ENCODE measurements at regions not wholly inside any gene's neighbourhood (a gene's known extent, or its start where the extent isn't known, plus 50 kb on each side); places are given as distances from the start of the nearest gene placed in this dataset.

GRCh38 chr19:30119180-30119908, 177.3 kb downstream of the URI1 start:
- TF ChIP-seq NRF1 (IDR thresholded peaks at IDR 0.05; ENCODE audit: low read depth, low read length) (no peak), RAD21 (IDR thresholded peaks at IDR 0.05; ENCODE audit: low read length) (no peak), TAF1 (IDR thresholded peaks at IDR 0.05; ENCODE audit: borderline replicate concordance, low read depth, low read length) (no peak), FOSL2 (IDR thresholded peaks at IDR 0.05; ENCODE audit: borderline replicate concordance, low read depth) (no peak), POLR2AphosphoS5 (IDR thresholded peaks at IDR 0.05; ENCODE audit: low read depth, low read length) (no peak), EP300 (IDR thresholded peaks at IDR 0.05; ENCODE audit: borderline replicate concordance in 1 of 2, low read depth in 1 of 2, low read length in 1 of 2) (no peak), IRF3 (IDR thresholded peaks at IDR 0.05; ENCODE audit: low read depth, low read length) (no peak), MXI1 (IDR thresholded peaks at IDR 0.05; ENCODE audit: low read depth, low read length) (no peak)
- TF ChIP-seq, protein P1, sequence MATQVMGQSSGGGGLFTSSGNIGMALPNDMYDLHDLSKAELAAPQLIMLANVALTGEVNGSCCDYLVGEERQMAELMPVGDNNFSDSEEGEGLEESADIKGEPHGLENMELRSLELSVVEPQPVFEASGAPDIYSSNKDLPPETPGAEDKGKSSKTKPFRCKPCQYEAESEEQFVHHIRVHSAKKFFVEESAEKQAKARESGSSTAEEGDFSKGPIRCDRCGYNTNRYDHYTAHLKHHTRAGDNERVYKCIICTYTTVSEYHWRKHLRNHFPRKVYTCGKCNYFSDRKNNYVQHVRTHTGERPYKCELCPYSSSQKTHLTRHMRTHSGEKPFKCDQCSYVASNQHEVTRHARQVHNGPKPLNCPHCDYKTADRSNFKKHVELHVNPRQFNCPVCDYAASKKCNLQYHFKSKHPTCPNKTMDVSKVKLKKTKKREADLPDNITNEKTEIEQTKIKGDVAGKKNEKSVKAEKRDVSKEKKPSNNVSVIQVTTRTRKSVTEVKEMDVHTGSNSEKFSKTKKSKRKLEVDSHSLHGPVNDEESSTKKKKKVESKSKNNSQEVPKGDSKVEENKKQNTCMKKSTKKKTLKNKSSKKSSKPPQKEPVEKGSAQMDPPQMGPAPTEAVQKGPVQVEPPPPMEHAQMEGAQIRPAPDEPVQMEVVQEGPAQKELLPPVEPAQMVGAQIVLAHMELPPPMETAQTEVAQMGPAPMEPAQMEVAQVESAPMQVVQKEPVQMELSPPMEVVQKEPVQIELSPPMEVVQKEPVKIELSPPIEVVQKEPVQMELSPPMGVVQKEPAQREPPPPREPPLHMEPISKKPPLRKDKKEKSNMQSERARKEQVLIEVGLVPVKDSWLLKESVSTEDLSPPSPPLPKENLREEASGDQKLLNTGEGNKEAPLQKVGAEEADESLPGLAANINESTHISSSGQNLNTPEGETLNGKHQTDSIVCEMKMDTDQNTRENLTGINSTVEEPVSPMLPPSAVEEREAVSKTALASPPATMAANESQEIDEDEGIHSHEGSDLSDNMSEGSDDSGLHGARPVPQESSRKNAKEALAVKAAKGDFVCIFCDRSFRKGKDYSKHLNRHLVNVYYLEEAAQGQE (IDR thresholded peaks at IDR 0.05; ENCODE audit: low read depth, low read length), result no peak
- TF ChIP-seq, protein P2, sequence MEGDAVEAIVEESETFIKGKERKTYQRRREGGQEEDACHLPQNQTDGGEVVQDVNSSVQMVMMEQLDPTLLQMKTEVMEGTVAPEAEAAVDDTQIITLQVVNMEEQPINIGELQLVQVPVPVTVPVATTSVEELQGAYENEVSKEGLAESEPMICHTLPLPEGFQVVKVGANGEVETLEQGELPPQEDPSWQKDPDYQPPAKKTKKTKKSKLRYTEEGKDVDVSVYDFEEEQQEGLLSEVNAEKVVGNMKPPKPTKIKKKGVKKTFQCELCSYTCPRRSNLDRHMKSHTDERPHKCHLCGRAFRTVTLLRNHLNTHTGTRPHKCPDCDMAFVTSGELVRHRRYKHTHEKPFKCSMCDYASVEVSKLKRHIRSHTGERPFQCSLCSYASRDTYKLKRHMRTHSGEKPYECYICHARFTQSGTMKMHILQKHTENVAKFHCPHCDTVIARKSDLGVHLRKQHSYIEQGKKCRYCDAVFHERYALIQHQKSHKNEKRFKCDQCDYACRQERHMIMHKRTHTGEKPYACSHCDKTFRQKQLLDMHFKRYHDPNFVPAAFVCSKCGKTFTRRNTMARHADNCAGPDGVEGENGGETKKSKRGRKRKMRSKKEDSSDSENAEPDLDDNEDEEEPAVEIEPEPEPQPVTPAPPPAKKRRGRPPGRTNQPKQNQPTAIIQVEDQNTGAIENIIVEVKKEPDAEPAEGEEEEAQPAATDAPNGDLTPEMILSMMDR (IDR thresholded peaks at IDR 0.05), result no peak
- TF ChIP-seq, protein P3, sequence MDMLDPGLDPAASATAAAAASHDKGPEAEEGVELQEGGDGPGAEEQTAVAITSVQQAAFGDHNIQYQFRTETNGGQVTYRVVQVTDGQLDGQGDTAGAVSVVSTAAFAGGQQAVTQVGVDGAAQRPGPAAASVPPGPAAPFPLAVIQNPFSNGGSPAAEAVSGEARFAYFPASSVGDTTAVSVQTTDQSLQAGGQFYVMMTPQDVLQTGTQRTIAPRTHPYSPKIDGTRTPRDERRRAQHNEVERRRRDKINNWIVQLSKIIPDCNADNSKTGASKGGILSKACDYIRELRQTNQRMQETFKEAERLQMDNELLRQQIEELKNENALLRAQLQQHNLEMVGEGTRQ (IDR thresholded peaks at IDR 0.05; ENCODE audit: borderline replicate concordance, low read depth, low read length), result no peak

Data from SK-N-SH (cell line).